GM19372 (cell line): ENCODE measurements at regions not wholly inside any gene's neighbourhood (a gene's known extent, or its start where the extent isn't known, plus 50 kb on each side); places are given as distances from the start of the nearest gene placed in this dataset.
"Not testable (repeated sequence)": the region's sequence is repeated elsewhere in the genome, so short reads cannot be mapped to it uniquely, and the experiment has no call there.

ENCODE experiments used
- ATAC-seq: cut with Tn5 transposase; IDR thresholded peaks from one replicate; pipeline ENCODE4 v1.9.1; 2021; ENCODE audit warnings: mild to moderate bottlenecking, low read depth, moderate library complexity; ENCODE audit not compliant: unreplicated experiment

DNA sequence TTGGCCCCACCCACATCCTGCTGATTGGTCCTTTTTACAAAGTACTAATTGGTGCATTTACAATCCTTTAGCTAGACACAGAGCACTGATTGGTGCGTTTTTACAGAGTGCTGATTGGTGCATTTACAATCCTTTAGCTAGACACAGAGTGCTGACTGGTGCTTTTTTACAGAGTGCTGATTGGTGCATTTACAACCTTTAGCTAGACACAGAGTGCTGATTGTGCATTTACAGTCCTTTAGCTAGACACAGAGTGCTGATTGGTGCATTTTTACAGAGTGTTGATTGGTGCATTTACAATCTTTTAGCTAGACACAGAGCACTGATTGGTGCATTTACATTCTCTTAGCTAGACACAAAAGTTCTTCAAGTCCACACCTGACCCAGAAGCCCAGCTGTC, 144.2 kb upstream of the XIRP2 start:
- ATAC-seq, result not testable (repeated sequence)

GRCh38 chr2:166743482-166743881, 144.8 kb upstream of the XIRP2 start:
- not testable (repeated sequence) for ATAC-seq

DNA sequence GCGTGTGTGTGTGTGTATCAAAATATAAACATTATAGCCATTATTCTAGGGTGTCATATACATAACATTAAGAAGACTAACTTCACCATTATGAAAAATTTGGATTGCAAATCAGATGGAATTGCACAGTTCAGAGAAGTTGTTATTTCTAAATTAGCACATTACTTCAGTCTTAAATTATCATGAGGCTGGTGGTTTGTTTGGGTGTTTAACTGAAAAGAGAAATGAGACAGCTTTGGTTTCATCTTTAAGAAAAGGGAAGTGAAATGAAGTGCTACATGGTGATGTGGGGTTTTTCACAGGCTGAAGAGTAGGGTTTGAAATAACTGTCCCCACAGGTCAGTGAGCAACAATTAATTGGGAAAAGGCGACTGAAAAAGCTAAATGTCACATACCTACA, 161.2 kb upstream of the XIRP2 start:
- ATAC-seq, result peak; percentile 97

GRCh38 chr2:166725927-166726924, 162.1 kb upstream of the XIRP2 start:
- ATAC-seq, result no peak

GRCh38 chr2:166716968-166717367, 171.3 kb upstream of the XIRP2 start:
- no peak for ATAC-seq

DNA sequence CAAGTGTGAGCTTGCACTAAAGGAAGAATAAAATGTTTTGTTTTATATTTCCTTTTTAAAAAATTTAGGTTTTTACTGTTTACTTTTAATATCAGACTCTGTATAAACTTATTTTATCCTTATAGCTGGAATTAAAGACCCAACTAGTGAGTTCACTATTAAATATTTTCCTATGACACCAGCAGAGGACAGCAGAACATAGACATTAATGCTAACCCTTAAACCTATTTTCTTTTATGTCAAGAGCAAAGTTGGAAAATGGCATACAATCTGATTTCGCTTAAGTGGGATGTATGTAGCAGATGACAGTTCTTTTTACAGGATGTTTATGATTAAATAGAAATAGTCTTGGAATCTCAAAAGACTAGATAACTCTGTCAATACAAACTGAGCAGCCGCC, 188.2 kb upstream of the XIRP2 start:
- ATAC-seq, result no peak

GRCh38 chr2:166695154-166695553, 193.1 kb upstream of the XIRP2 start:
- ATAC-seq, result no peak

GRCh38 chr2:166686057-166686456, 192.0 kb upstream of the SCN7A start:
- ATAC-seq, result not testable (repeated sequence)

- ATAC-seq, result no peak
Measured at GRCh38 chr2:166677996-166678395, 183.9 kb upstream of the SCN7A start.

- no peak for ATAC-seq
Measured at GRCh38 chr2:166676716-166677115, 182.7 kb upstream of the SCN7A start.

DNA sequence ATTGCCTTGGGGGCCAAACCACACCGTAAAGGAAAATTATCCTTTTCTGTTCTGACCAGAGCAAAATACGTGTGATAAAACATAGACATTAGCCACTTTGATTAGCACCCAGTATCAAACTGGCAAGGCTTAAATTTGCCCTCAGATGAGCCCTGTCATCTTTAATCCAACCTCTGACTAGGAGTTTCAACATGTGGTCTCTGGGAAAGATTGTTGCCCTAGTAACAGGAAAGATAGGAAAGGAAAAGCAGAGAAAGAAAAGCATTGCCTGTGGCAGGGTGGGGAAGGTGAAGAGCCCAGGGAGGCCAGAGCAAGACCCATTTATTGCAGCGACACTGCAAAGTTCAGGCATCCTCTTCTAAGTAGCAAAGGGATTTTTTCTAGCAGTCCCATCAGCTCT, 181.5 kb upstream of the SCN7A start:
- no peak for ATAC-seq

GRCh38 chr2:166673986-166674385, 179.9 kb upstream of the SCN7A start:
- ATAC-seq, result no peak

- ATAC-seq, result no peak
Measured at GRCh38 chr2:166671801-166672200, 177.8 kb upstream of the SCN7A start.

- no peak for ATAC-seq
Measured at GRCh38 chr2:166671235-166671634, 177.2 kb upstream of the SCN7A start.

DNA sequence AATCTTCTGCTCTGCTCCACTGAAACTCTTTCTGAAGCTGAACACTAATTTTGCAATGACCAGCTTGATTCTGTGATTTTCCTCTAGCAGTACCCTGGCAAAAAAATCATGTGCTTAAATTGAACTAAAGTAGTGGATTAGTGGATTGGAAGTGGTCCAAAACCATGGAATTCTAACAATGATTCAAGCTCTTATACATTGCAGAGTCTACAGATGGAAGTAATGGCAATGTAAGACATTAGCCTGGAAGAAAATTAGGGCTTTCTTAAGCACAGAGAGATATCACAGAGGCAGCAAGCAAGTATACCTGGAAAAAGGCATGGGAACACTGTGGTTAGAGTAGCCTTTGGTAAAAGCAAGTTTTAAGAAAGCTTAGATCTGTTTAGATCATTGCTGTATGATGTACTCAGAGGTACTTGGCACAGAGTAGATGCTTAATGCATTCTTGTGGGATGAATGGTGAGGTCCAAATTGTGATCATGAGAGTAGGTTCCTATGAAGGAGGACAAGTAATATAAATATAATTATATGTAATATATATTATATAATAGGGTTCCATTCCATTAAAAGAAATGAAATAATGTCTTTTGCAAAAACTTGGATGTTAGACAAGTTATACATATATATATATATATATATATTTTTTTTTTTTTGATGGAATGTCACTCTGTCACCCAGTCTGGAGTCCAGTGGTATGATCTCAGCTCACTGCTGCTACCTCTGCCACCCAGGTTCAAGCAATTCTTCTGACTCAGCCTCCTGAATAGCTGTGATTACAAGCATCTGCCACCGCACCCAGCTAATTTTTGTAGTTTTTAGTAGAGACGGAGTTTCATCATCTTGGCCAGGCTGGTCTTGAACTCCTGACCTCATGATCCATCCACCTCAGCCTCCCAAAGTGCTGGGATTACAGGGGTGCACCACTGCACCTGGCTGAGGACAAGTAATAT, 172.2 kb upstream of the SCN7A start:
- ATAC-seq, result no peak

DNA sequence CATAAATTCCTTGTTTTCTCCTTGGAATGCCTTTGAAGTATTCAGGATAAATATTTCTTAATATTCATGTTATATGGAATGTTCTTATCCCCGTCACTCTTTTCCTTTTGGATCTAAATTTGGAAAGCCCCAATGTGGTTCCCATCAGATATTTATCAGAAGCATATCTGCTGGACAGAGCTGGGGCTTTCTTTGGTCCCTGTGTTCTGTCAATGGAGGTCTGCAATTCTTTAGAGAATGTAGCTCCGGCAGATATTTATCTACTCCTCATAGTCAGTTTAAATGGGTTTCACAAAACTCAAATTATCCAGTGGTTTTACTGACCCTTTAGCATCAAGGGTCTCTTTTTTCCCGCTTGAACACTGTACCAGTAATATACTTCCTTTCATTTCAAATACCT, 167.8 kb upstream of the SCN7A start:
- ATAC-seq, result no peak

DNA sequence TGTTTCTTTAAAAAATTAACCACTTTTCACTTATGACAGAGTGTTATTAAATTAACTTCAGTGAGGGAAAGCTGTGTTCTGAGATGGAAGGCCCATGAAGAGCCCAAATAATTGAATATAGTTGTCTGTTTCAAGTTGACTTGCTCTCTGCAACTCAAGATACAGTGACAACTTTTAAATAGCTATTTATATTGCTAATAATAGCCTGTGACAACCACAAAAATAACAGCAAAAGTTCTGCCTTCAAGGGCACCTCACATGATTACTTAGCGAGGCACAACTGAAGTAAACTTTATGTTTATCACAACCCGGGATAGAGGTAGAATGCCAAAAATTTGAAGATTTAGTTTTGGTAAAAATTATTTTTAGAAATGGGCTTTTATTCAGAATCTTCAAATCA, 167.3 kb upstream of the SCN7A start:
- ATAC-seq, result no peak

DNA sequence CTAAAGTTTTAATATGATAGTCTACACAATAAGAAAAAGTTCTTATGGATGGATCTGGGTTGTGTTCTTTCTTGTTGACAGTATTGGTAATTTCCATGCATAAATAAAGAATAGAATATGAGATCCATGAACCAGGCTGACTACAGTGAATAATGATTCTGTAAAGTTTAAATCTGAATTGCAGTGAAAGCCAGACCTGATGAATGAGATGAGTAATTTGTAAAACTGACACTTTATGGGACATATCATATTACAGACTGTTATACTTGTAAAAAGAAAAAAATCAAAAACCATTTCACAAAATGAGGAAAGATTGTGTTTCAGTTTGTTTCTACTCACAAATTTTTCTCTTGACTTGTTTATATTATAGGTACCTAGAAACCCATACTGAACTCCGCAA, 164.9 kb upstream of the SCN7A start:
- no peak for ATAC-seq

DNA sequence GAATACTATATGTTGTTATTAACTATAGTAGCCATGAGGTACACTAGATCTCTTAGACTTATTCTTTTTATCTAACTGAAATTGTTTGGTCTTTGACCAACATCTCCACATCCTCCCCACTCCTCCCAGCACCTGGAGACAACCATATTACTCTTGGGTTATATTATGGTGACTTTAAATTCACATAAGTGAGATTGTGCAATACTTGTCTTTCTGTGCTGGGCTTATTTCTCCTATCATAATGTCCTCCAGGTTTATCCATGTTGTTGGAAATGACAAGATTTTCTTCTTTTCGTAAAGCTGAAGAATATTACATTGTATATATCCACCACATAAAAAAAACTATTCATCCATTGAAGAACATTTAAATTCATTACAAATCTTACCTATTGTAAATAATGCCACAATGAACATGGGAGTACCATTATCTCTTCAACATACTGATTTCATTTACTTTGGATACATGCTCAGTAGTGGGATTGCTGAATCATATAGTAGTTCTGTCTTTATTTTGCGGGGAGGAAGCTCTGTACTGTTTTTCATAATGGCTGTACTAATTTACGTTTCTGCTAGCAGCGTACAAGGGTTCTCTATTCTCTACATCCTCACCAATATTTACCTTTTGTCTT, 159.2 kb upstream of the SCN7A start:
- ATAC-seq, result no peak

GRCh38 chr2:166651991-166652390, 157.9 kb upstream of the SCN7A start:
- ATAC-seq, result no peak
